Neural cell (in vitro differentiated cells): ENCODE measurements at regions not wholly inside any gene's neighbourhood (a gene's known extent, or its start where the extent isn't known, plus 50 kb on each side); places are given as distances from the start of the nearest gene placed in this dataset.

Experiments used
- H2AFZ ChIP-seq: fragments of 200-600, 300-800 bp; sonication (generic), shearing (Covaris generic); 2 replicates; pipeline ENCODE4 v1.6.0; 2014; ENCODE audit warnings: low read depth, mild to moderate bottlenecking, antibody characterized with exemption, low read length, moderate library complexity
- H3F3A ChIP-seq: fragments of 200-600 bp; shearing (Covaris generic); 2 replicates; pipeline ENCODE4 v1.6.1; 2016; ENCODE audit warnings: mild to moderate bottlenecking, moderate library complexity, mixed read lengths, antibody characterized with exemption, low read length; ENCODE audit not compliant: insufficient read depth, poor library complexity, severe bottlenecking
- H3K27ac ChIP-seq: fragments of 200-600, 300-800 bp; sonication (generic), shearing (Covaris generic); 2 replicates; pipeline ENCODE4 v1.5.1; 2014; ENCODE audit warnings: mild to moderate bottlenecking, low read length, moderate library complexity
- H3K27me3 ChIP-seq: fragments of 300-800, 200-600 bp; sonication (generic), shearing (Covaris generic); 2 replicates; pipeline ENCODE4 v1.6.0; 2014; ENCODE audit warnings: mild to moderate bottlenecking, low read depth, low read length, moderate library complexity; ENCODE audit not compliant: insufficient read depth
- H3K36me3 ChIP-seq: fragments of 300-800, 200-600 bp; sonication (generic), shearing (Covaris generic); 2 replicates; pipeline ENCODE4 v1.5.1; 2014; ENCODE audit warnings: mild to moderate bottlenecking, antibody characterized with exemption, low read length, moderate library complexity; ENCODE audit not compliant: insufficient read depth
- H3K4me2 ChIP-seq: fragments of 300-800, 200-600 bp; sonication (generic), shearing (Covaris generic); 2 replicates; pipeline ENCODE4 v1.6.0; 2014; ENCODE audit warnings: mild to moderate bottlenecking, low read length
- H3K4me3 ChIP-seq: fragments of 300-800, 200-600 bp; sonication (generic), shearing (Covaris generic); 2 replicates; pipeline ENCODE4 v1.5.1; 2014; ENCODE audit warnings: mild to moderate bottlenecking, low read length, moderate library complexity
- H3K79me2 ChIP-seq: fragments of 200-600 bp; shearing (Covaris generic); replicated peaks from 2 replicates; pipeline ENCODE4 v1.6.0; 2014; ENCODE audit warnings: mild to moderate bottlenecking, low read length, moderate library complexity; ENCODE audit not compliant: insufficient read depth
- H3K9ac ChIP-seq: fragments of 300-800, 200-600 bp; sonication (generic), shearing (Covaris generic); 2 replicates; pipeline ENCODE4 v1.6.1; 2016; ENCODE audit warnings: mild to moderate bottlenecking, low read length, mixed read lengths
- H3K9me2 ChIP-seq: fragments of 200-600 bp; shearing (Covaris generic); 2 replicates; pipeline ENCODE4 v1.6.1; 2016; ENCODE audit warnings: mild to moderate bottlenecking, low read length, mixed read lengths; ENCODE audit not compliant: insufficient read depth
- H3K9me3 ChIP-seq: fragments of 200-600, 300-800 bp; sonication (generic), shearing (Covaris generic); 2 replicates; pipeline ENCODE4 v1.6.1; 2016; ENCODE audit warnings: mild to moderate bottlenecking, mixed run types, low read length, moderate library complexity, mixed read lengths
- H4K20me1 ChIP-seq: fragments of 200-600 bp; shearing (Covaris generic); 2 replicates; pipeline ENCODE4 v1.6.1; 2016; ENCODE audit warnings: mild to moderate bottlenecking, mixed run types; ENCODE audit not compliant: insufficient read depth
- EP300 ChIP-seq: fragments of 450-650 bp; conservative IDR thresholded peaks from 2 replicates; pipeline ENCODE4 v1.6.1; 2014; ENCODE audit warnings: antibody characterized with exemption, mild to moderate bottlenecking, moderate library complexity; ENCODE audit not compliant: poor library complexity, severe bottlenecking
- EZH2 ChIP-seq: fragments of 200-600, 300-800 bp; shearing (Covaris generic), sonication (generic); IDR thresholded peaks from 2 replicates; pipeline ENCODE4 v1.6.1; 2014; ENCODE audit warnings: antibody characterized with exemption, low read length, borderline replicate concordance, mild to moderate bottlenecking; ENCODE audit not compliant: insufficient read depth, poor library complexity, severe bottlenecking
- MXI1 ChIP-seq: fragments of 450-650 bp; conservative IDR thresholded peaks from 2 replicates; pipeline ENCODE4 v1.6.1; 2014; ENCODE audit warnings: antibody characterized with exemption, mild to moderate bottlenecking; ENCODE audit not compliant: poor library complexity, severe bottlenecking
- POLR2AphosphoS5 ChIP-seq: IDR thresholded peaks from 2 replicates; pipeline ENCODE4 v1.6.1; 2012
- RAD21 ChIP-seq: fragments of 450-650 bp; conservative IDR thresholded peaks from 2 replicates; pipeline ENCODE4 v1.6.1; 2014; ENCODE audit warnings: antibody characterized with exemption, mild to moderate bottlenecking, moderate library complexity
- SMC3 ChIP-seq: fragments of 450-650 bp; conservative IDR thresholded peaks from 2 replicates; pipeline ENCODE4 v1.6.1; 2014; ENCODE audit warnings: antibody characterized with exemption, mild to moderate bottlenecking, moderate library complexity; ENCODE audit not compliant: poor library complexity
- TAF1 ChIP-seq: IDR thresholded peaks from 2 replicates; pipeline ENCODE4 v1.6.1; 2012; ENCODE audit warnings: low read depth
- TF ChIP-seq, protein P1 (sequence below): IDR thresholded peaks from 2 replicates; pipeline ENCODE4 v1.6.1; 2012; ENCODE audit warnings: borderline replicate concordance
- TF ChIP-seq, protein P2 (sequence below): fragments of 450-650 bp; IDR thresholded peaks from 2 replicates; pipeline ENCODE4 v1.5.1; 2014; ENCODE audit warnings: antibody characterized with exemption, mild to moderate bottlenecking, moderate library complexity; ENCODE audit not compliant: poor library complexity, severe bottlenecking

DNA sequence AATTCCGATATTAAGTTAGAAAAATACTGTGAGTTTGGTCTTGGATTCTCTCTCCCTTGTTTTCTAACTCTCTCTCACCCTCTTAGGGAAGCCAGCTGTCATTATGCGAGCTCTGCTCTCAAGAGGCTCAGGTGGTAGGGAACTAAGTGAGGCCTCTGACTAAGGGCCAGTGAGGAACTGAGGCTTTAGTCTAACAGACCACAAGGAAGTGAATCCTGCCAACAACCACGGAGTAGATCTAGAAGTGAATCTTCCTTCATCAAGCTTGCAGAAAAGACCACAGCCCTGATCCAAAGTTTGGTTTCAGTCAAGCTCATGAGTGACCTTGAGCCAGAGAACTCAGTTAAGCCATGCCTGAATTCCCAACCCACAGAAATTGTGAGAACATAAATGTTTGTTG is 180.1 kb upstream of the PRMT6 start:
- no peak overlapping the region for H3K4me3 ChIP-seq
- no peaks in the 10 kb centered on the region for H3K79me2 ChIP-seq
- TF ChIP-seq SMC3 (no peak), EZH2 (no peak), RAD21 (no peak), POLR2AphosphoS5 (no peak), EP300 (no peak), TAF1 (no peak), MXI1 (no peak)
- TF ChIP-seq, protein P1, sequence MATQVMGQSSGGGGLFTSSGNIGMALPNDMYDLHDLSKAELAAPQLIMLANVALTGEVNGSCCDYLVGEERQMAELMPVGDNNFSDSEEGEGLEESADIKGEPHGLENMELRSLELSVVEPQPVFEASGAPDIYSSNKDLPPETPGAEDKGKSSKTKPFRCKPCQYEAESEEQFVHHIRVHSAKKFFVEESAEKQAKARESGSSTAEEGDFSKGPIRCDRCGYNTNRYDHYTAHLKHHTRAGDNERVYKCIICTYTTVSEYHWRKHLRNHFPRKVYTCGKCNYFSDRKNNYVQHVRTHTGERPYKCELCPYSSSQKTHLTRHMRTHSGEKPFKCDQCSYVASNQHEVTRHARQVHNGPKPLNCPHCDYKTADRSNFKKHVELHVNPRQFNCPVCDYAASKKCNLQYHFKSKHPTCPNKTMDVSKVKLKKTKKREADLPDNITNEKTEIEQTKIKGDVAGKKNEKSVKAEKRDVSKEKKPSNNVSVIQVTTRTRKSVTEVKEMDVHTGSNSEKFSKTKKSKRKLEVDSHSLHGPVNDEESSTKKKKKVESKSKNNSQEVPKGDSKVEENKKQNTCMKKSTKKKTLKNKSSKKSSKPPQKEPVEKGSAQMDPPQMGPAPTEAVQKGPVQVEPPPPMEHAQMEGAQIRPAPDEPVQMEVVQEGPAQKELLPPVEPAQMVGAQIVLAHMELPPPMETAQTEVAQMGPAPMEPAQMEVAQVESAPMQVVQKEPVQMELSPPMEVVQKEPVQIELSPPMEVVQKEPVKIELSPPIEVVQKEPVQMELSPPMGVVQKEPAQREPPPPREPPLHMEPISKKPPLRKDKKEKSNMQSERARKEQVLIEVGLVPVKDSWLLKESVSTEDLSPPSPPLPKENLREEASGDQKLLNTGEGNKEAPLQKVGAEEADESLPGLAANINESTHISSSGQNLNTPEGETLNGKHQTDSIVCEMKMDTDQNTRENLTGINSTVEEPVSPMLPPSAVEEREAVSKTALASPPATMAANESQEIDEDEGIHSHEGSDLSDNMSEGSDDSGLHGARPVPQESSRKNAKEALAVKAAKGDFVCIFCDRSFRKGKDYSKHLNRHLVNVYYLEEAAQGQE: no peak
- TF ChIP-seq, protein P2, sequence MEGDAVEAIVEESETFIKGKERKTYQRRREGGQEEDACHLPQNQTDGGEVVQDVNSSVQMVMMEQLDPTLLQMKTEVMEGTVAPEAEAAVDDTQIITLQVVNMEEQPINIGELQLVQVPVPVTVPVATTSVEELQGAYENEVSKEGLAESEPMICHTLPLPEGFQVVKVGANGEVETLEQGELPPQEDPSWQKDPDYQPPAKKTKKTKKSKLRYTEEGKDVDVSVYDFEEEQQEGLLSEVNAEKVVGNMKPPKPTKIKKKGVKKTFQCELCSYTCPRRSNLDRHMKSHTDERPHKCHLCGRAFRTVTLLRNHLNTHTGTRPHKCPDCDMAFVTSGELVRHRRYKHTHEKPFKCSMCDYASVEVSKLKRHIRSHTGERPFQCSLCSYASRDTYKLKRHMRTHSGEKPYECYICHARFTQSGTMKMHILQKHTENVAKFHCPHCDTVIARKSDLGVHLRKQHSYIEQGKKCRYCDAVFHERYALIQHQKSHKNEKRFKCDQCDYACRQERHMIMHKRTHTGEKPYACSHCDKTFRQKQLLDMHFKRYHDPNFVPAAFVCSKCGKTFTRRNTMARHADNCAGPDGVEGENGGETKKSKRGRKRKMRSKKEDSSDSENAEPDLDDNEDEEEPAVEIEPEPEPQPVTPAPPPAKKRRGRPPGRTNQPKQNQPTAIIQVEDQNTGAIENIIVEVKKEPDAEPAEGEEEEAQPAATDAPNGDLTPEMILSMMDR: no peak
- H3K27ac ChIP-seq: no peak overlapping the region
- no peaks in the 10 kb centered on the region for H4K20me1 ChIP-seq
- no peak overlapping the region for H3K4me2 ChIP-seq
- peaks cover 15% of the 10 kb centered on the region for H3K27me3 ChIP-seq
- H2AFZ ChIP-seq: no peak overlapping the region
- H3F3A ChIP-seq: no peaks in the 10 kb centered on the region
- no peaks in the 10 kb centered on the region for H3K9me3 ChIP-seq
- no peaks in the 10 kb centered on the region for H3K9me2 ChIP-seq
- no peak overlapping the region for H3K9ac ChIP-seq
- no peaks in the 10 kb centered on the region for H3K36me3 ChIP-seq

DNA sequence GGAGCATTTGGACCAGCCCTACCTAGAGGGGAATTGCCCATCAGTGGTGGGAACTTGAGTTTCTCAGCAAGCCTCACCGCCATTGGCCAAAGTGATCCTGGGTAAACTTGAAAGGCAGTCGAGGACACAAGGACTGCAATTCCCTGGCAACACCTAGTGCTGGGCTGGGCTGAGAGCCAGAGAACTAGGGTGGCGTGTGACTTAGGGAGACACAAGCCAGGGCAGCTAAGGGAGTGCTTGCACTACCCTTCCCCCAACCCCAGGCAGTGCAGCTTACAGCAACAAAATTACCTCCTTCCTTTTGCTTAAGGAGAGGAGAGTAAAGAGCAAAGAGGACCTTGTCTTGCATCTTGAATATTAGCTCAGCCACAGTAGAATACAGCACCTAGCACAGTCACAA is 176.9 kb upstream of the PRMT6 start:
- TF ChIP-seq EP300 (no peak), MXI1 (no peak), EZH2 (no peak), RAD21 (no peak), POLR2AphosphoS5 (no peak), TAF1 (no peak), SMC3 (no peak)
- TF ChIP-seq, protein P2: no peak
- TF ChIP-seq, protein P1: no peak
- no peak overlapping the region for H2AFZ ChIP-seq
- H3K9me3 ChIP-seq: no peaks in the 10 kb centered on the region
- no peaks in the 10 kb centered on the region for H3F3A ChIP-seq
- no peak overlapping the region for H3K4me2 ChIP-seq
- H3K27me3 ChIP-seq: peaks cover 15% of the 10 kb centered on the region
- H3K9ac ChIP-seq: no peak overlapping the region
- H3K79me2 ChIP-seq: no peaks in the 10 kb centered on the region
- H4K20me1 ChIP-seq: no peaks in the 10 kb centered on the region
- no peaks in the 10 kb centered on the region for H3K9me2 ChIP-seq
- H3K27ac ChIP-seq: no peak overlapping the region
- no peak overlapping the region for H3K4me3 ChIP-seq
- no peaks in the 10 kb centered on the region for H3K36me3 ChIP-seq
